HG02610 (cell line): ENCODE measurements at regions not wholly inside any gene's neighbourhood (a gene's known extent, or its start where the extent isn't known, plus 50 kb on each side); places are given as distances from the start of the nearest gene placed in this dataset.

Experiments used
- ATAC-seq: cut with Tn5 transposase; IDR thresholded peaks from one replicate; pipeline ENCODE4 v1.9.1; 2021; ENCODE audit warnings: mild to moderate bottlenecking, moderate library complexity; ENCODE audit not compliant: unreplicated experiment

DNA sequence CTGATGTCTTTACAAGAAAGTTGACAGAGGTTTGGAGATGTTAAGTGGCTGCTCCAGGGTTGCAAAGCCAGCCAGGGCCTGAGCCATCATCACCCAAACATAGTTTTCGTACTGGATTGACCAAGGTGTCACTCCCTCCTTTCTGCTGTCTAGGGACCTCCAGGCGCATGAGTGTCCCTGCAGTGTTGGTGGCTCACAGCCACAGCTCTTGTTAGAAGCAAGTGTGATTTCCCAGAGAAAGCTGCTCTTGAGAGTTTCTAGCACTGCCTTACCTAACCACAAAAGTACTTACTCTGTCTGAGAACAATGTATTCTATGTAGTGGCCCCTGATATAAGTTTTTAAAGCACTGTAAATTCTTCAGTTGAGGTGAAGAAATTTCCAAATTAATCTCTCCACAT, 144.1 kb downstream of the SOX2 start:
- no peak for ATAC-seq

DNA sequence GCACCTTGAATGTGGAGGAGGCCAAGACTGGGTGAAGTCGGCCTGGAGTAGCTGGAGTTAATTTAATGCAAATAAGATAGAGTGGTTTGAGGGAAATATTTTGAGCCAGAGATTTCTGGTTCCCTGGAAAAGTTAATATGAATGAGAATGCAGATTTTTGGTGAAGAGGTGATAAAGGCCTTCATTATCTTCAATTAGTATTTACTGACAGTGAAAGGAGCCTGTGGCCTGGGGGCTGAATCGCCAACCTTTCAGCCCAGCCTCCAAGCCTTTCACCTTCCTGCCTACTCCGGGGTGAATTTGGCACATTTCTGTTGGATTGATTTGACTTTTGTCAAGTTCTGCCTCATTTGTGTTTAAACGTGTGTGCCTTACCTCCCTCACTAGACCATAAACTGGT, 147.8 kb downstream of the SOX2 start:
- ATAC-seq = no peak

- no peak for ATAC-seq
These were observed 148.5 kb downstream of the SOX2 start for GRCh38 chr3:181860235-181860634.

DNA sequence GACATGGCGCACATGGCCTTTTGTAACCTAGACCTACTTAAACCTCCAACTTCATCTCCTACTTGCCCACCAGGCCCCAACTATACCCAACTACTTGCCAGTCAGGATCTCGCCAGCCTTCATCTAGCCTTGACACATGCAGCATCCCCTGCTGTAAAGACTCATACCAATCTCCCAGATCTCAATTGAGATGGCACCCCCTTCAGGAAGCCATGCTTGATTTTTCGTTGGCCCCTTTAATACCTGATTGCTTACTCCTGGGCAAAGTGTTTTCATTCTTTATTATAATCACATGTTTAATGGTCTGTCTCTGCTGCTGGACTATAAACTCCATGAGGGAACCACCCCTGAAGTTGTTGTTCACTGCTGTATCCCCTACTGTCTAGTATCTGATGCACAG, 150.8 kb downstream of the SOX2 start:
- no peak for ATAC-seq

DNA sequence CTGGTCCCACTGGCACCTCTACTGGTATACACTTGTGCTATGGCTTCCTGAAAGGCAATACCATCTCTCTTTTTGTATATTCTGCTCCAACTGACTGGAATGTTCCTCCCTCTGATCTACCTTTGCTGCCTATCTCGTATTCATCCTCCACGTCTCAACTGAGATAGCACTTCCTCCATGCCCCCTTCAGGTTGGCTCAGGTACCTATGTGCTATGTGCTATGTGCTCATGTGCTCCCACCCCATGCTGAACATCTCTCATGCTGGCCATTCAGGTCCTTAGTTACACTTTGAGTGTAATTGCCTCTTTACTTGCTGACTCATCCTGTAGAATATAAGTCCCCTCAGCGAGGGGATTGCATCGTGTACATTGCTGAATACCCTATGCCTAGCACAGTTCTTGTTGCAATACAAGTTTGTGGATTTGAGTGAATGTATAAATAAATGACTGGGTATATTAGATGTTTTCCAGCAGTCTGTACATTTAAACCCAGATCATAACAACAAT, 156.9 kb downstream of the SOX2 start:
- ATAC-seq = no peak

- no peak for ATAC-seq
These were observed 161.2 kb downstream of the SOX2 start for GRCh38 chr3:181872887-181873286.

- no peak for ATAC-seq
These were observed 168.2 kb downstream of the SOX2 start for GRCh38 chr3:181879926-181880325.

DNA sequence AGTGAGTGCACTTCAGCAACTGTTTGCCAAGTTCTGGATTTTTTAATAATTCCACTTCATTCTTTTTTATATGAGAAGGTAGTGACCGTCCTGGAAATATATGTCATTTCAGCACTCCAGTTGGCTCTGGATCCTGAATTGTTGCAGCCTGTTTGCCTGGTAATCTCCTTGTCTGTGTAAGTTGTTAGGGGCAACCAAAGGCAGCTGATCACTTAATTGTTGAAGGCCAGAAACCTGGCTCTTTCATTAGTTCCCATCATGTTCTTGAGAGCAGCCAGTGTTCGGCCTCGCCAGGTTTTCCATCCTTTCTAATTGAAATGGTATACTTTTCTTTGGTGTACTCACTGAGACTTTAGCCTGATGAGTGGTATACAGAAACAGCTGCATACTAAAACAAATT, 168.6 kb downstream of the SOX2 start:
- ATAC-seq = no peak

GRCh38 chr3:181881749-181882148, 170.0 kb downstream of the SOX2 start:
- no peak for ATAC-seq

DNA sequence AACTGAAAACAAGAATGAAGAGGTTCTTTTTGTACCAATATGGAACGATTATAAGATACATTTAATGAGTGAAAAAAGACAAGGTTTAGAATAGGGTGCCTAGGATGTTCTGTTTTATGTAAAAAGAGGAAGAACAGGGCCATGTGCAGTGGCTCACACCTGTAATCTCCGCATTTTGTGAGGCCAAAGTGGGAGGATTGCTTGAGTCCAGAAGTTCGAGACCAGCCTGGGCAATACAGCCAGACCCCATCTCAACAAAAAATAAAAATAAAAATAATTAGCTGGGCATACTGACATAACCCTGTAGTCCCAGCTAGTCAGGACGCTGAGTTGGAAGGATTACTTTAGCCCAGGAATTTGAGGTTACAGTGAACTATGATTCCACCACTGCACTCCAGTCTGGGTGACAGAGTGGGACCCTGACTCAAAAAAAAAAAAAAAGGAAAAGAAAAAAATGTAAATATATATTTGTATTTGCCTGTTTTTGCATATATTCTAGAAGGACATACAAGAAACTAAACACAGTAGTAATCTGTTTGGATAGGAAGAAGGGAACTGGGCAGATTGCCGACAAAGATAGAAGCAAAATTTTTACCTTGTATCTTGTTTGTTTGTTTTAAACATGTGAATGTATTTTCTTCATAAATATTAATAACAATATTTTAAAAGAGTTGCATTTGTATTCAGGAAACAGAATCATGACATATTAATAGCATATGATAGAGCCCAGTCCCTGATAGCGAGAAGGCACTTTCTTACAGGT, 174.3 kb downstream of the SOX2 start:
- no peak for ATAC-seq

DNA sequence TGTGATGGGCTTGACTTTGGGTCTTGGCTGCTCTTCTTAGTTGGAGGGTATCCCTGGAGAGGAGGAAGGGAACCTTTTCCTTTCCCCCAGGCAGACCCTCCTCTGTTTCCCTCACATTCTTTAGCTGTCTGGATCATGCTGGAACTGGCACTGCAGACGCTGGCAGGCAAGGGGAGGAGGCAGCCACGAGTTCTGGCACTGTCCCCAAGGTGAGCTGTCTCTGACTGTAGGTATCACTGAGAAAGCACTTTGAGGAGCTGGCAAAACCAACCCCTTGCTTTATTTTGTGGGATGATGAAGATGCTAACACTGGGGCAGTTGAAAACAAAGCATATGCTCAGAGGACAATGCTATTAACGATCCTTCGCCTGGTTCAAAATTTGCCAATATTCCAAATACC, 175.0 kb downstream of the SOX2 start:
- ATAC-seq = no peak

DNA sequence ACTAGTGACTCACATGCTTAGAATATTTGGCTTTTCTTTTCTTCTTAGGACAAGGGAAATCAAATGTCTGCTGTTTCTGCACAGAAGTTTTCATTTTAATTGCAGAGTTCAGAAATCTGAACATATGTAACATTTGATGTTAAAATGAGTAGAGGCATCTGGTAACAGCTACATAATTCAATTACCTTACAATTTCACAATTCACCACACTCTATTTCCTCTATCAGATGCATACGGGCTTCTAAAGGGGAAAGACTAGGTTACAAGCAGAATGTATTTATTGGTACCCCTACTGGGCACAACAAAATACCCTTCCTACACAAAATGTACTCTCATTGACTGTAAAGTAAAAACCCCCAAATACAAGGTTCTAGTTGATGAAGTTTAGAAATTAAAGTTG, 176.0 kb downstream of the SOX2 start:
- ATAC-seq = no peak

GRCh38 chr3:181888234-181888633, 176.5 kb downstream of the SOX2 start:
- ATAC-seq = no peak

GRCh38 chr3:181892848-181893247, 181.1 kb downstream of the SOX2 start:
- ATAC-seq = no peak

DNA sequence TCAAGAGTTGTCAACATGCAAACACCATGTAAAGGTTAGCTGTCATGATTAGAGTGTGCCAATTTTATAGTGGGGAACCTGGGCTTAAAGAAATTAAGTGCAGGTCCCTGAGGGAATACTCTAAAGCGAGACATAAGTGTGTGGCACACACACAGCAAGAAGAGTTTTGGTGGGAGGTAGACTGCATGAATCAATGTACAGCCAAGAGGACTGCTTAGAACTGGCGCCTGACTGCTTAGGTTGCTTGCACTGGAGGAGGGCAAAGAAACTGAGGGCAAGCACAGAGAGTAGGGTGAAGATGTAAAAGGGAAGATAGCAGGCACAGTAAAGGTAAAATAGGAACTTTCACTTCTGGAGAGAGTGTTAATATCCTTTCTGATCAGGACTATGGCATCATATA, 184.9 kb downstream of the SOX2 start:
- ATAC-seq = no peak

DNA sequence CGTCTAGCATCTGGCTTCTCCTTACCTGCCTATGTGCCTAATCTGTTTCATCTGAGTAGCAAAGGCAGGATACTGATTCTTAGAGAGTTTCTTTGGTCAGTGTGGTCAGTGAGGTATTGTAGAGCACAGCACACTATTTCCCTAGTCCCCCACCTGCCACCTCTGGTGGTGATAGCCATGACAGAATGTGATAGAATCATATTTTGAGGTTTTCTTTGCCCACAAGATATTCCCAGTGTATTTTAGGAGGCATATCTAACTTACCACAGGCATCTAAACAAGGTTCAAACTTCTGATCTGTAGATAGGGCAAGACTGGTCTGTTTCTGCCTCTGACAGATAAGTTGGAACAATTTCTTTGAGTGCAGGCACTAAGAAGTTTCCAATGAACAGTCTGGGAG, 188.0 kb downstream of the SOX2 start:
- ATAC-seq = no peak

- ATAC-seq = no peak
These were observed 189.9 kb downstream of the SOX2 start for GRCh38 chr3:181901626-181902025.

DNA sequence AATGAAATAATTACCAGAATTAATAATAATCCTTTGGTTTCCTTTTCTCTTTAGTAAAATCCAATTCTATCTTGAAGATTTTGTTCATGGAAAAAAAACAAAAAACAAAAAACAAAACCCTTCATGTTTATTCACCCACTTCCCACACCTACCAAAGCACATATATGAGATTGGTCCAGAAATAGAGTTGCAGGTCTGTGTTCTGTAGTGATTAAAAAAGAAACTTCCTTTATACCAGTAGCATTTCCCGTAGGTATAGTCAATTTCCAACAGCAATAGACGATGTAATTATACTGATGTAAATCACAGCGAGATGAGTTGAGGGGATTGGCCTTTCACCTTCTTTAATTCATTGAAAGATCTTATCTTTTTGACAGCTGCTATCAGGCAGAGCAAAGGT, 194.6 kb downstream of the SOX2 start:
- no peak for ATAC-seq

DNA sequence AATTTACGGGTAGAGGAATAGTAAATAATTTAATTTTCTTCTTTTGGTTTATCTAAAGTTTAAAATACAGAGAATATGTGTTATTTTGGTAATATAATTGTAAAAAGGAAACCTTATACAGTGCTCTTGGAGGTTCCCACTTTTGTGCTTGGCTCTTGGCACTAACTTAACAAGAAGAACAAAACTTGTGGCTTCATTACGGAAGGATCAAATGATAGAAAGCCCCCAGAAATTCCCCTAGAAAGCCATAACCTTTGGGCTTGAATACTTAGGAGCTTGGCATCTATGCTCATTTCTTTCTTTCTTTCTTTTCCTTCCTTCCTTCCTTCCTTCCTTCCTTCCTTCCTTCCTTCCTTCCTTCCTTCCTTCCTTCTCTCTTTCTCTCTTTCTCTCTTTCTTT, 197.5 kb downstream of the SOX2 start:
- no peak for ATAC-seq

- no peak for ATAC-seq
These were observed 200.7 kb downstream of the SOX2 start for GRCh38 chr3:181912384-181912783.

- no peak for ATAC-seq
These were observed 201.5 kb downstream of the SOX2 start for GRCh38 chr3:181913254-181913653.

- no peak for ATAC-seq
These were observed 203.8 kb downstream of the SOX2 start for GRCh38 chr3:181915551-181915950.

GRCh38 chr3:181916013-181916412, 204.3 kb downstream of the SOX2 start:
- no peak for ATAC-seq
